Psoas muscle (tissue), 7 donors: ENCODE measurements at regions not wholly inside any gene's neighbourhood (a gene's known extent, or its start where the extent isn't known, plus 50 kb on each side); places are given as distances from the start of the nearest gene placed in this dataset.

Source experiments
- ATAC-seq, 4 donors: fragments of 200-7000 bp; cut with Tn5 transposase; one replicate each; pipeline ENCODE4 v1.9.1; 2020; ENCODE audit warnings: moderate library complexity in 3 of 4, mild to moderate bottlenecking in 2 of 4
- DNase-seq, 2 donors: peaks; one replicate each; pipeline ENCODE4 v3.0.0-alpha.2; 2020
- H3K27ac ChIP-seq: fragments of 200-600 bp; one replicate; pipeline ENCODE4 v1.8.0; 2022
- H3K27me3 ChIP-seq, 3 donors: fragments of 200-600 bp in 1 of 3; one replicate each; pipeline versions ENCODE4 v1.6.1 to v1.8.0; 2013 to 2022; ENCODE audit warnings: low read length in 2 of 3, mild to moderate bottlenecking in 2 of 3, moderate library complexity in 1 of 3; ENCODE audit not compliant: insufficient read depth in 3 of 3
- H3K36me3 ChIP-seq, 2 donors: fragments of 200-600 bp in 1 of 2; one replicate each; pipeline versions ENCODE4 v1.6.1 to v1.8.0; 2013 to 2022; ENCODE audit warnings: low read depth in 1 of 2, mild to moderate bottlenecking in 1 of 2, moderate library complexity in 1 of 2; ENCODE audit not compliant: insufficient read depth in 1 of 2
- H3K4me1 ChIP-seq: fragments of 200-600 bp; one replicate; pipeline ENCODE4 v1.8.0; 2022
- H3K4me3 ChIP-seq: fragments of 200-600 bp; one replicate; pipeline ENCODE4 v1.8.0; 2022; ENCODE audit warnings: mild to moderate bottlenecking
- H3K9me3 ChIP-seq: fragments of 200-600 bp; one replicate; pipeline ENCODE4 v1.8.0; 2022
- WGBS, 3 donors: extraction: QIAGEN DNeasy Blood & Tissue Kit; methylation state at CpG; one replicate each; pipeline versions ENCODE4 v1.1.6 to v1.1.7; 2013; 5-methylcytosine and 5-hydroxymethylcytosine counted together
- intact Hi-C, 2 donors: fragments of 100-400 bp; cut with DNase I; formaldehyde crosslinking; loops; one replicate each; pipeline versions ENCODE4 v1.11.0 to v1.14.2; 2022
- TF ChIP-seq, protein P1 (sequence below): fragments of 200-600 bp; IDR thresholded peaks from one replicate; pipeline ENCODE4 v1.8.0; 2022; ENCODE audit warnings: antibody characterized with exemption
- donor health status: healthy with polysubstance abuse.
- donor health status: DM: no; HTN: no; CAD: no; lungs with moderate emphysema.
- donor health status: Bipolar disorder and iron deficiency.
- donor health status: healthy.
- donor health status: DM: yes; HTN: yes; CAD: no.
- donor health status: DM: no; HTN: no; CAD: no.
- donor health status: DM: yes; HTN: yes; CAD: no.

DNA sequence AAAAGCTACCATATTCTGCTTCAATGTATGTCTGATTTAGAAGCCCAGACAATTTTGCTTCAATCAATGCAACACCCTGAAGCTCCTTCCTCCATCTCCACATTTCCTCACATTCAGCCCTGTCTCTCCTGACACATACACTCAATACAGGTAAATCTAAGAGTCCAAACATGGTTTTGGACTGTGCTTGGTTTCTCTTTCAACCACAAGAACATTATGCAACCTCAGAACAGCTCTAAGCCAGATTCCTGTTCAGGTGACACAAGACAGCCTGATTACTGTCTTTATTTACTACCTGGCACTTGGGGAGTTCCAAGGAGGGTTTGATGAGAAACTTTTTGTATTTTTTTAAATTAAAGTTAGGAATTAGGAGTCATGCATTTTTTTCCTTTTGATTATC is 307.5 kb upstream of the SLIT2 start:
- H3K4me1 ChIP-seq: no peaks in the 10 kb centered on the region
- DNase-seq: no peak
- no peaks in the 10 kb centered on the region for H3K9me3 ChIP-seq
- intact Hi-C loops: no loop called here
- H3K36me3 ChIP-seq: no peaks in the 10 kb centered on the region
- ATAC-seq: no peak
- TF ChIP-seq, protein P1, sequence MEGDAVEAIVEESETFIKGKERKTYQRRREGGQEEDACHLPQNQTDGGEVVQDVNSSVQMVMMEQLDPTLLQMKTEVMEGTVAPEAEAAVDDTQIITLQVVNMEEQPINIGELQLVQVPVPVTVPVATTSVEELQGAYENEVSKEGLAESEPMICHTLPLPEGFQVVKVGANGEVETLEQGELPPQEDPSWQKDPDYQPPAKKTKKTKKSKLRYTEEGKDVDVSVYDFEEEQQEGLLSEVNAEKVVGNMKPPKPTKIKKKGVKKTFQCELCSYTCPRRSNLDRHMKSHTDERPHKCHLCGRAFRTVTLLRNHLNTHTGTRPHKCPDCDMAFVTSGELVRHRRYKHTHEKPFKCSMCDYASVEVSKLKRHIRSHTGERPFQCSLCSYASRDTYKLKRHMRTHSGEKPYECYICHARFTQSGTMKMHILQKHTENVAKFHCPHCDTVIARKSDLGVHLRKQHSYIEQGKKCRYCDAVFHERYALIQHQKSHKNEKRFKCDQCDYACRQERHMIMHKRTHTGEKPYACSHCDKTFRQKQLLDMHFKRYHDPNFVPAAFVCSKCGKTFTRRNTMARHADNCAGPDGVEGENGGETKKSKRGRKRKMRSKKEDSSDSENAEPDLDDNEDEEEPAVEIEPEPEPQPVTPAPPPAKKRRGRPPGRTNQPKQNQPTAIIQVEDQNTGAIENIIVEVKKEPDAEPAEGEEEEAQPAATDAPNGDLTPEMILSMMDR: no peak
- no peak overlapping the region for H3K4me3 ChIP-seq
- no peaks in the 10 kb centered on the region for H3K27me3 ChIP-seq
- H3K27ac ChIP-seq: no peak overlapping the region

DNA sequence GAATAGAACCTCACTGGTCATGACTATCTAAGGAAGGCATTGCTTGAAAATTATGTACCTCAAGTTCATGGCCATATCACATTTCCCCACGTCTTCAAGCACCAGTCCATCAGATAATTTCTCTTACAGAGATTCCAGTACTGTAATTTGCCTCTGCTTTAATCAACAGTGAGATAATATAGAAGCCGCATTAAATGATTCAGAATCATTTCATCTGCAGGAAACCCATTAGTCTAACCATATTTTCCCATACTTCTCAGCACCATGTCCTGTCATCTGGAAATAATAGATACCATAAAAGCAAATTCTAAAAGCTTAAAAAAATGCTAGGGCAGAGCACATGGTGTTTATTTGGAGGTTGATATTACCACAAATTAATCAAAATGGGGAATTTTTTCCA is 310.3 kb upstream of the SLIT2 start:
- TF ChIP-seq, protein P1: no peak
- H3K4me1 ChIP-seq: no peaks in the 10 kb centered on the region
- H3K4me3 ChIP-seq: no peak overlapping the region
- intact Hi-C loops: no loop called here
- H3K27ac ChIP-seq: no peak overlapping the region
- H3K9me3 ChIP-seq: no peaks in the 10 kb centered on the region
- no peaks in the 10 kb centered on the region for H3K36me3 ChIP-seq
- DNase-seq: no peak
- 65 to 69% (median 67%) methylated on average over 2 of the region's 2 CpGs for WGBS, 3 donors
- H3K27me3 ChIP-seq: no peaks in the 10 kb centered on the region
- ATAC-seq: no peak

DNA sequence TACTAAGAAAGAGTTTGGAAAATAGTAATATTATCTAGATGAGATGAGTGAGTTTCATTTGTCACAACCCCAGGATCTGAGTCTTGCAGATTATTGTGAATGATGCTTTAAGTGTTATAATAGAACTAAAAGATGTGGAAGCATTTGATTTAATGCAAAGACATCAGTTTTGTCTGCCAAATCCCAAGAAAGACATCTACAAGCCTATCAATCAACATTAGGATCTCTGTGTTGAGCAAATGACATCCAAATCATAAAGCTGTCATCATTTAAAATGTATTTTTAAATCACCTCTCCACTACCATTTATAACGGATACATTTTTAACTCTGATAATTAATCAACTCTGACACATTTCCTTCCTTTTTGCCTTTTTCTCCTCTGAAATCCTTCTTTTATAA is 310.8 kb upstream of the SLIT2 start:
- no peaks in the 10 kb centered on the region for H3K36me3 ChIP-seq
- 46 to 55% (median 50%) methylated on average over 1 of the region's 1 CpG for WGBS, 3 donors
- H3K4me1 ChIP-seq: no peaks in the 10 kb centered on the region
- no peak for DNase-seq
- H3K9me3 ChIP-seq: no peaks in the 10 kb centered on the region
- TF ChIP-seq, protein P1: no peak
- no peaks in the 10 kb centered on the region for H3K27me3 ChIP-seq
- H3K4me3 ChIP-seq: no peak overlapping the region
- H3K27ac ChIP-seq: no peak overlapping the region
- ATAC-seq: no peak
- intact Hi-C loops: no loop called here

DNA sequence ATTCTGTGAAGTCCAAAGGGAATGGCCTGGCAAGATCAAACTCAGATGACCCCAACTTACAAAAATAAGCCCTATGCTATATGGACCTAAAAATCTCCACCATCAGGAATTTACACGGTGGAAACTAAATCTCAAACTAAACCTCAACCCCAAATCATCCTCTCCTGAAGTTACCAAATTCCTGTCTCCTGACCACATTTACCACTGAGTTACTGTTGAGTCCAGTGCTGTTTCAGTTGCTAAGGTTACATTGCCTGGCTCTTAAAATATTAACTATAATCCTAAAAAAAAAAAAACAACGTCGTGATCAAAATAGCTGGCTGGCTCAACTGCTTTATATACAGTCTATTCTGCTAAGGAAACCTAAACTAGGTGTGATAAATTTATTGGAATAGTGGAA is 315.2 kb upstream of the SLIT2 start:
- H3K27me3 ChIP-seq: no peaks in the 10 kb centered on the region
- no peaks in the 10 kb centered on the region for H3K4me1 ChIP-seq
- intact Hi-C loops: no loop called here
- TF ChIP-seq, protein P1: no peak
- no peak overlapping the region for H3K27ac ChIP-seq
- WGBS, 3 donors: 14 to 21% (median 20%) methylated on average over 3 of the region's 3 CpGs
- no peak for ATAC-seq
- H3K9me3 ChIP-seq: no peaks in the 10 kb centered on the region
- H3K4me3 ChIP-seq: no peak overlapping the region
- no peaks in the 10 kb centered on the region for H3K36me3 ChIP-seq
- no peak for DNase-seq

DNA sequence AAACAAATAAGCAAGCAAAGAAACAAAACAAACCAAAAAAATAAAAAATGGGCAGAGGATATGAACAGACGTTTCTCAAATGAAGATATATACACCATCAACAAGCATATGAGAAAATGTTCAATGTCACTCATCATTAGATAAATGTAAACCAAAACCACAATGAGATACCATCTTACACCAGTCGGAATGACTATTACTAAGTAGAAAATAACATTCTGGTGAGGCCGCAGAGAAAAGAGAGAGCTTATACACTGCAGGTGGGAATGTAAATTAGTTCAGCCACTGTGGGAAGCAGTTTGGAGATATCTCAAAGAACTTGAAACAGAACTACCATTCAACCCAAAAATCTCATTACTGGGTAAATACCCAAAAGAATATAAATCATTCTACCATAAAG is 321.0 kb upstream of the SLIT2 start:
- 82 to 90% (median 84%) methylated on average over 3 of the region's 3 CpGs for WGBS, 3 donors
- Histone ChIP-seq H3K36me3 (no peaks in the 10 kb centered on the region), H3K9me3 (no peaks in the 10 kb centered on the region), H3K4me1 (no peaks in the 10 kb centered on the region), H3K4me3 (no peak overlapping the region), H3K27me3 (no peaks in the 10 kb centered on the region), H3K27ac (no peak overlapping the region)
- ATAC-seq (no peak), DNase-seq (no peak)
- TF ChIP-seq, protein P1: no peak
- intact Hi-C loops: no loop called here
